HG03378 (cell line): ENCODE measurements at regions not wholly inside any gene's neighbourhood (a gene's known extent, or its start where the extent isn't known, plus 50 kb on each side); places are given as distances from the start of the nearest gene placed in this dataset.
"Not testable (repeated sequence)": the region's sequence is repeated elsewhere in the genome, so short reads cannot be mapped to it uniquely, and the experiment has no call there.

Source experiments
- ATAC-seq: cut with Tn5 transposase; IDR thresholded peaks from one replicate; pipeline ENCODE4 v1.9.1; 2021; ENCODE audit warnings: mild to moderate bottlenecking, moderate library complexity; ENCODE audit not compliant: unreplicated experiment

GRCh38 chr1:101185421-101185820 is 51.4 kb upstream of the S1PR1 start:
- ATAC-seq = no peak

DNA sequence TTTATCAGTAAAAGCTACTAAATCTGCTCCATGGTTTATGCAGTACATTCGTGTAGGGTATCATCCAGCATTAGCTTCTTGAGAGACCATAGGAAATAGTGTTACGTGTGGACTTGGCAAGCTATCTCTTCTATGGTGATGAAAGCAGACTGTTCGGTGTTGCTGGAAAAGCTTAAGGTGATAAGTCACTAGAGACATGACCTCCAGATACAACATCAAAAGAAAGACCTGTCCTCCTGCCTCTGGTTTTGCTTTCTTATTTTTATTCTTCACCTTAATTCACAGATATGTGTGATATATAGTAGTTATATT is 53.5 kb upstream of the S1PR1 start:
- no peak for ATAC-seq

DNA sequence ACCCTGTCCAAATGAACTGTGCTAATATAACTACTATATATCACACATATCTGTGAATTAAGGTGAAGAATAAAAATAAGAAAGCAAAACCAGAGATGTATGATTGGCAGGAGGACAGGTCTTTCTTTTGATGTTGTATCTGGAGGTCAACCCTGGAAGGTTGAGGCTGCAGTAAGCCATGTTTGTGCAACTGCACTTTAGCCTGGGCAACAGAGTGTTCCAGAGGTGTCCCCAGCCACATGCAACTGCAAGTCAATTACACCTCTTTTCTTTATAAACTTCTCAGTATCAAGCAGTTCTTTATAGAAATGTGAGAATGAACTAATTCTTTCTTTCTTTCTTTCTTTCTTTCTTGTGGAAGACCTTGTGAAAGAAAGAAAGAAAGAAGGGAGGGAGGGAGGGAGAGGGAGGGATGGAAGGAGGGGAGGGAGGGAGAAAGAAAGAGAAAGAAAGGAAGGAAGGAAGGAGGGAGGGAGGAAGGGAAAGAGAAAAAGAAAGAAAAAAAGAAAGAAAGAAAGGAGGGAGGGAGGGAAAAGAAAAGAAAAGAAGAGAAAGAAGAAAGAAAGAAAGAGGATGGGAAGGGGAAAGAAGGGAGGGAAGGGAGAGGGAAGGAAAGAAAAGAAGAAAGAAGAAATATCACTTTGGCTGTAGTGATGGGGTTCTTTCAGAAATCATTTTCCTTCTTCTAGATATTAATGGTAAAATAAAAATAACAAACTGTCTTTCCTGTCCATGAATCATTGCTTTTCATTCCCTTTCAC is 54.0 kb upstream of the S1PR1 start:
- no peak for ATAC-seq

GRCh38 chr1:101181930-101182329 is 54.9 kb upstream of the S1PR1 start:
- no peak for ATAC-seq

GRCh38 chr1:101178688-101179491 is 57.9 kb upstream of the S1PR1 start:
- ATAC-seq = peak; percentile 94

DNA sequence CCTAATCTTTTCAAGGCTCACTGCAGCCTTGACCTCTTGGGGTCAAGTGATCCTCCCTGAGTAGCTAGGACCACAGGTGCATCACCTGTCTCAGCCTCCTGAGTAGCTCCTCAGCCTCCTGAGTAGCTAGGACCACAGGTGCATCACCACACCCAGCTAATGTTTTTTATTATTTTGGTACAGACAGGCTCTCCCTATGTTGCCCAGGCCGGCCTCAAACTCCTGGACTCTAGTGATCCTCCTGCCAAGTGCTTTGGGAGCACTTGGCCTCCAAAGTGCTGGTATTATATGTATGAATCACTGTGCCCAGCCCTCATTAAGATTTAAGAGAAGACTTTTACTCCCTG is 58.5 kb upstream of the S1PR1 start:
- no peak for ATAC-seq

GRCh38 chr1:101175886-101176285 is 60.9 kb upstream of the S1PR1 start:
- no peak for ATAC-seq

GRCh38 chr1:101175466-101175865 is 61.4 kb upstream of the S1PR1 start:
- no peak for ATAC-seq

DNA sequence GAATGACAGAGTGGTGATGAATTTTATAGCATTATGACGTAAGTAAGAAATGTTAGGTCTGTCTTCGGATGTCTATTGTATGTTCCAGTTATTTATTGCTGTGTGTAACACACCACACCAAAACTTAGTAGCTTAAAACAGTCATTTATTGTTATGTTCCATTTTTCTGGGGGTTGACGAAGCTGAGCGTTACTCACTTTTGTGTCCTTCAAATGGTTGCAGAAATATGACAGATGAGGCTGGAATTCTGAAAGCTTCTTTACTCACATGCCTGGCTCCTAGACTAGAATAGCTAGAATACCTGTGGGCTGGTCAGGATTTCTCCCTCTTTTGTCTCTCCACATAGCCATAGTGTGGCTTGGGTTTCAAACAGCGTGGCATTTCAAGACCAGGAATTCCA is 62.1 kb upstream of the S1PR1 start:
- ATAC-seq = no peak

DNA sequence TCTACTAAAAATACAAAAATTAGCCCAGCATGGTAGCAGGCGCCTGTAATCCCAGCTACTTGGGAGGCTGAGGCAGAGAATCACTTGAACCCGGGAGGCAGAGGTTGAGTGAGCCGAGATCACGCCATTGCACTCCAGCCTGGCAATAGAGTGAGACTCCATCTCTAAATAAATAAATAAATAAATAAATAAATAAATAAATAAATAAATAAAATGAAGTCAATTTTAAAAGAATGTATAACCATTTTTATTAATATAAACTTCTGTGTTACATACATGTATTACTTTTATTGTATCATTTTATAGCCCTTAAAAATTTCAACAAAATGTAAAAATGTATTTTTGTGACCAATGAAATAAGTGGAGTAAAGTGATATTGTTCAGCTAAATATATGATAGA is 62.5 kb upstream of the S1PR1 start:
- ATAC-seq = not testable (repeated sequence)

GRCh38 chr1:101170506-101171050 is 66.2 kb upstream of the S1PR1 start:
- no peak for ATAC-seq

GRCh38 chr1:101167891-101168290 is 68.9 kb upstream of the S1PR1 start:
- peak; percentile 94 for ATAC-seq

DNA sequence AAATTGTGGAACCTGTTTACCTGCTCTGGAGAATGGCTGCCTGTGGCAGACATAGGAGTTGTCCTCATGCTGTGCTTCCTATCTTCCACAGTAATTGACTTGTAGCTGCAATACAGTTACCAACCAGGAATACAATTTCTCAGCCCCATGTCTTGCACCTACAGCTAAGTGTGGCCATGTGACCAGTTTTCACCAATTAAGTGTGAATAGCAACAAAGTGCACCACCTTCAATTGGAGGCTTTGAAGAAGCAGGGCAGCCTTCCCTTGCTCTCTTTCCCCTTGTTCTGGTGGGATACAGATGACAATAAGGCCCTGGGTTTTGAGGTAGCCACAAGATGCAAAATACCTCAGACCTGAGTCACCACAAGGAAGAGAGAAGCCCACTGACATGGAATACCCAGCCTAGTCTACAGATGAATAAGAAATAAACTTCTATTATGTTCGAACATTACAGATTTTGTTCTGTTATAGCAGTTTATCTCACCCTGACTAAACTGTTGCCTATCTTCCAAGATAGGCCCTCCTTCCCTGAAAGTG is 70.2 kb upstream of the S1PR1 start:
- no peak for ATAC-seq

DNA sequence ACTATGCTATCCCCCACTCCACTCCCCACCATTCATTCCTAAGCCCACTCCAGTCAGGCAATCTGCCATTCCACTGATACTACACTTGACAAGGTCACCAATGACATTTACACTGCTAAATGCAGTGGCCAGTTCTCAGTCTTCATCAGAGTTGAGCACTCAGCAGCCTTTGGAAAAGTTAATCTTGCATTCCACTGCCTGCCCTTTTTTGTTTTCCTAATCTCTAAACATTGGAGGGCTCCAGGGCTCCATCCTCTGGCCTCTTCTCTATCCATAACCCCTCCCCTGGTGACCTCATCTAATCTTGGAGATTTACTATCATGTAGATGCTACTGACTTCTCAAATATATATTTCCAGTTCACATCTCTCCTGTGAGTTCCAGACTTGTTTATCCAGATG is 70.9 kb upstream of the S1PR1 start:
- ATAC-seq = no peak

DNA sequence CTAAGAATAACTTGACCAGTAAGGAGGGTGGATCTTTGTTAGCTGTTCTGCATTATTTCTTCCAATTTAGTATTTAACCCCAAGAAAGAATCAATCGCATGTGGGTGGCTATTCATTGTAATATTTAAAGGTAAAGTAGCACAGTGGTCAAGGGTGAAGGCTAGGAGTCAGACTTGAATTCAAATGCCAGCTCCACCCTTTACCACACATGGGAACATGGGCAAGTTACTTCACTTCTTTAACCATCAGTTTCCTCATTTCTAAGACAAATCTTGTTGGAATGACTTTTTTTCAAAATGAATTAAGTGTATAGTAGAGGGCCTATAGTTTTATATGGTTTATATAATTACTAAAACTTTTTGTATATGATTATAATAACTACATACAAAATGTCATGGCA is 71.3 kb upstream of the S1PR1 start:
- ATAC-seq = no peak

GRCh38 chr1:101164776-101165175 is 72.0 kb upstream of the S1PR1 start:
- no peak for ATAC-seq

- no peak for ATAC-seq
Measured at GRCh38 chr1:101162736-101163735, 73.8 kb upstream of the S1PR1 start.

DNA sequence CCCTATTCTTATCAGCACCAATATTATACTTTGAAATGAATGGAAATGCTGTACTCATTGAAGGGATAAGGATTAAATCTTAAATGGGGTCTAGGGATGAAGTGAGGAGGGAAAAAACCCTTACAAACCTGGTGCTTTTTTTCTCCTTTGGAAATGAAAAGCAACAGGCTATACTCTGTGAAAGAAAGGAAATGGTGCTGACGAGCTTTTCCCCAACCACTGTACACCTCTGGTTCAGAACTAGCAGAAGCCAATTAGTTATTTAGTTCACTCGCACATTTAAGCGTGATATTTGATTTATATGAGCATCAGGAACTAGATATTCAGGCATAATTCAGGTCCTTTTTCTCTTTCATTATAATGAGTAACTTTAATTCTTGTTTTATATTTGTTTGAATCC is 74.5 kb upstream of the S1PR1 start:
- no peak for ATAC-seq

DNA sequence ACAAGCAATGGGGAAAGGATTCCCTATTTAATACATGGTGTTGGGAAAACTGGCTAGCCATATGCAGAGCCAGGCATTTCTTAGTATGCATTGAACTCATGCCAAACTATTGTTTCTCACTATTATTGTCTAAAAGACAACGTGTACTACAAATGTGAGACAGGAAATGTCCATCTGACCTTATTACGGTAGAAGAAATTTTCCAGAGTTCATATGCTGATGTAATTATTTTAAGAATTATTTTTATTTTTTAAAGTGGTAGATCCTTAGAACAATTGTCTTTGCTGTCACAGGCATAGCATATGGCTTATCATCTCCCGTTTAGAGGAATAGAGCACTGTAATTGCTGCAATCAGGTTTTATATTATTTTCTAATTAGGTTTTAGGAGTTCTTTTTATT is 75.2 kb upstream of the S1PR1 start:
- ATAC-seq = no peak

DNA sequence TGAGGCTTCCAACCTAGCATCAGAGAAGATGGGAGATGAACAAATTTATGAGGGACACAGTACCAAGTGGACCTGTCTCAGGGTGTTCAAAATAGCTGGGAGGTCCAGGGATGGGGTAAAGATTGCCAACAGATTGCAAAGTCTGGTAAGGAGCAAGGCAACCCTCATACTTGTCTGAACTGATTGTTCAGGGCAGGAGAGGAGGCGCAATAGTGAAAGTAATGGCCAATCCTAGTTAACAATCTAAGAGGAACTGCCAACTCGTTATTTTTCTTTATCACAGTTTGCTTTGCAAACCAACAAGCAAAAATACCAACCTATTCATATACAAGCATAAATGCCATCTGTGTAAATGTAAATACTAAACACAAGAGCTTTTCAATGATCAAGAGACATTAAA is 78.4 kb upstream of the S1PR1 start:
- ATAC-seq = no peak

GRCh38 chr1:101154547-101154946 is 82.3 kb upstream of the S1PR1 start:
- ATAC-seq = no peak
